Stimulated activated CD8-positive, alpha-beta memory T cell treated with anti-CD3 and anti-CD28 coated beads, Interleukin-4, amount 100 ng/mL, for 24 hours (primary cell): ENCODE measurements at regions not wholly inside any gene's neighbourhood (a gene's known extent, or its start where the extent isn't known, plus 50 kb on each side); places are given as distances from the start of the nearest gene placed in this dataset.
"Not testable (repeated sequence)": the region's sequence is repeated elsewhere in the genome, so short reads cannot be mapped to it uniquely, and the experiment has no call there.

ENCODE experiments used
- DNase-seq: peaks from one replicate; pipeline ENCODE4 v3.0.0-alpha.2; 2020; ENCODE audit warnings: low read depth

DNA sequence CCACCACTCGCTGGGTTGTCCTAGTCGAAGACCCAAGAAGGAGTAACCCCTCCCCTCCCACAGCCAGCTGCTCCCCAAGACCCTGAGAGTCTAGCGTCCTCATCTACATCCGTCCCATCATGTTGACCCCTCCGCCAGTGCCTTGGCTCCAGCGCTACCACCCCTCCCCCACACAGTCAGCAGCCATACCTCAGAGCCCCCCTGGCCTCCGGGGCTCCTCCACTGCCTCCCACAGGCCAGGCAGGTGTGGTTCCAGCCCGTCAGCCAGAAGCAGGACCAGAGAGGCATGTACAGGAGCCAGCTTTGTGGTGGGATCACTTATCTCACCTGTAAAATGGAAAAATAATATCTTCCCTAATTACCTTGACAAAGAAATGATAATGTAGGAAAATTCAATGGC, 51.5 kb upstream of the PHF21B start:
- no peak for DNase-seq

DNA sequence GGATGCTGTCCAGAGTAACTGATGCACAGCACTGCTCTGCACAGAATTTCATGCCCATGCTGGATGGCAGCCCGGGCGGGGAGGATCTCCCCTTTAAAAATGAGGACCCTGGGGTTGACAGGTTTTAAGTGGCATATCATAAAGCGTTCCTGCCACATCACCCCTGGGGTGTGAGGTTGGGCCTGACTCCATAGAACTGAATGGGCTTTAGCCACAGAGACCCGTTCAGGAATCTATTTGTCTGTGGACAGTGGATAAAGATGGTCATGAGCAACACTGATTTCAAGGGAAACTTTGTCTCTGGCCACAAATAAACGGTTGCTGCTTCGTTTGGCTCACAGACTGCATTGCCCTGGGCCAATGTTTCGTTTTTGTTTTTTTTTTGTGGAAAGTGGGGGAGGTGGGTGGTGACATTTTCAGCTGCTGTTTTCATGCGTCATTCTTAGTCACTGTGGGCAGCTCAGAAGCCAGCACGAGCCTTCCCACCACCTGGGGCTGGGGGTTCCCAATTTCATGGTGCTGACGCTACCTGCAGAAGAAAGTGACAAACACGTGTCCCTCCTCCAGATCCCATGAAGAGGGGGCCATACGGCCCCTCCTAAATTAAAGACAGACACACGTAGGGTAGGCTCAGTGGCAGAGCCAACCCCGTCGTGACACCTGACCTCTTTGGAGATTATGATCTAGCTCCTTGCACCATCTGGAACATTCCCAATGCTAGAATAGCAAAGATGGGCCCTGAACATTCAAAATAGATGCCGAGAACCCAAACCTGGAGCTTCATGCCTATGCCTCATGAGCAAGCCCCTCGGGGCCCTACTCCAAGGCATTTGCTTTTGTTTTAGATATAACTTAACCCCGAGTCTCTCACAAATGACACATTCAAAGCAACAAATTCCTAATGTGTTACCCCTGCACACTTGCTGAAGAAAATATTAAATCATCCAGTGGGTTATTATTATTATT, 54.8 kb upstream of the PHF21B start:
- DNase-seq: peak; percentile 38

DNA sequence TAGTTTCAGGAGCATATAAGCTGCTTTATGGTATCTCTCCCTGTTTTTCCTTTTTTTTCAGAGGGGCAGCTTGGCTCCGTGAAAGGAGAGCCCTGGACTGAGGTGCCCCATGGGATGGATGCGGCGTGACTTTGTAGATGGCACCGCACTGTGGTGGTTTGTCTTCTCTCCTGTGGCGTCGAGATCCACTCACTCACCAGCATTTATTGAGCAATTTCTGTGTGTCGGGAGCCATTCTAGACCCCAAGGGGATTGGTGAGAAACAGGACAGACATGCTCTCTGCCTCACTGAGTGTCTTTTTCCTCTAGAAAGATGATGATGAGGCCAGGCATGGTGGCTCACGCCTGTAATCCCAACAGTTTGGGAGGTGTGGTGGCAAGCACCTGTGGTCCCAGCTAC, 55.9 kb upstream of the PHF21B start:
- DNase-seq: no peak

DNA sequence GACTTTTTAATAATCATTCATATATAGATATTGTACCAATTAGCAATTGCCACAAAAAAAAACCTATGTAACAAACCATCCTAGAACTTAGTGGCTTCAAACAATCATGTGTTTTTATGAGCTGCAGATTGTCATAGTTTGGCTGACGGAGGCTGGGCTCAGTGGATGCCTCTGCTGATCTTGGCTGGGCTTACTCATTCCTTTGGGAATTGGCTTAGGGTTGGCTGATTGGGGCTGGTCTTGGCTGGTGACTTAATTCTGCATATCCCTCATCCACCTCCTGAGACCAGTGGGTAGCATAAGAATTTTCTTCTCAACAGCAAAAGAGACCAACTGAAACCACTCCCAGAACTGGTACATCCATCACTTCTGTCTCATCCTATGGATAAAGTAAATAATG, 57.9 kb upstream of the PHF21B start:
- DNase-seq: no peak

DNA sequence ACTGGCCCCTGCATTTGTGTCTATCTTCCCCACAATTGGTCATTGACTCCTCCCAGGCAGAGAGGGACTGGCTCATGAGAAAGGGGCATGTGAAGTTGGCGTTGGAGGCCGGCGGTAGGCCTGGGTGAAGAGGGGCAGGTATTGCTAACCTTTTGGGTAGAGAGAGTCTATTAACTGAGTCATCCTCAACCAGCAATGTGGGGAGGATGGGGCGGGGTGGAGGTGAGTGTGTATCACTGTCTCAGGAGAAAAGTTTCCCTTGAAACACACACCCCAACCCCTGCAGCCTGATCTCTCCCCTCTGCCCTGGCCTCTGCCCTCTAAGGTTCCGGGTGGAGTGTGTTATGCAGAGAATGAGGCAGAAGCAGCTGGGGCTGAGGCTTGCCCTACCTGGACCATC, 60.1 kb upstream of the PHF21B start:
- DNase-seq: peak; percentile 11

DNA sequence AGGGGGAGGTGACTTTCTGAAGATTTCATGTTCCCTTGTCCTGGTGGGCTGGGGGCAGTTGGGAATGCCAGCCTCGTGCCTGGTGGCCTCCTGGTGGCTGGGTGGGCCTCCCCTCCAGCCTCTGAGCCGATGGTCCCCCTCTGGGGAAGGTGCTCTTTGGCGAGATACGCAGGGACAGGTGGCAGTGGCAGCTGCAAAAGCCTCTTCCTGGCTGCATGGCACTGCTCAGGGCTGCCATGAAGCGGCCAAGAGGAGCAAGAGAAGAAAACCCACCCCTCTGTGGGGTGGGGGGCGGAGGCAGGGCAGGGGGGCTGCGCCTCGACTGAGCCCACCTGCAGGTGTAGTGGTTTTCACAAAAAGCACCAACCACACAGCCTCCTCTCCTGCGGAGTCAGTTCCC, 61.8 kb upstream of the PHF21B start:
- no peak for DNase-seq

DNA sequence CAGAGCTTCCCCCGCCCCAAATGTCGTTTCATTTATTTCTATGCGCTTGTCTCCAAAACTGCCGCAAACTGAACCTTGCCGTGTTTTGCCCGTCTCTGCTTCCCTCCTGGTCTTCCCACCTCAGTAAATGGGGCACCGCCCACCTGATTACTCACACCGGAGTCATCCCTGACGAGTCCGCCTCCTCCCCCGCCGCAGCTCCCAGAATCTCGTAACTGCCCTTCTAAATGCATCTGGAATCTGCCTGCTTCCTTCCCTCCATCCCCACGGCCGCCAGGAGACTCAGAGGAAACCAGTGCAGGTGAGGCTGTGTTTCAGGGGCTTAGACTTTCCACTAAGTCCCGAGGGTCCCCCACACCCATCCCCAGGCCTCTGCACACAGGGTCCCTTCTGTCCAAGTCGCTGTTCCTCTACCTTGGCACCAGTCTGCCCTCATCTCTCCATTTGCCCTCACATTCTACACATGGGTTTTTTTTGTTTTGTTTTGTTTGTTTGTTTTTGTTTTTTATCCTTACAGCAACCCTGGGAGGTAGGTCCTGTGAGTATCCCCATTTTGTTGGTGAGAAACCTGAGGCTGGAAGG, 62.6 kb upstream of the PHF21B start:
- DNase-seq: no peak

DNA sequence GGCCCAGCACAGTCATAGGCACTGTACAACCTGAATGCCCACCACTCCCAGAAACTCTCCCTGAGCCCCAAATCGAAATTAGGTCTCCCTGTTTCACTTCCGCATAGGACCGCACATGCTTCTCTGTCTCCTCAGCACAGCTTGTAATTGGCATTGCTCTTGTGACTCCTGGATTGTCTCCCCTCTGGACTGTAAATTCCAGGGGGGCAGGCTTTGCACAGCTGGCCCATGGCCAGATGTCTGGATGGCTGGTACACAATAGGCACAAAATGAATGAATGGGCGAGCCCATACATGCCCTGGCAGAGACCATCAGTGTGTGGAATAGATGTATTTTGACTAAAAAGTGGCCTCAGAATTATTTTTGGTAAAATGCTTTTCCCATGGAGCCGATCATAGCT, 63.3 kb upstream of the PHF21B start:
- no peak for DNase-seq

DNA sequence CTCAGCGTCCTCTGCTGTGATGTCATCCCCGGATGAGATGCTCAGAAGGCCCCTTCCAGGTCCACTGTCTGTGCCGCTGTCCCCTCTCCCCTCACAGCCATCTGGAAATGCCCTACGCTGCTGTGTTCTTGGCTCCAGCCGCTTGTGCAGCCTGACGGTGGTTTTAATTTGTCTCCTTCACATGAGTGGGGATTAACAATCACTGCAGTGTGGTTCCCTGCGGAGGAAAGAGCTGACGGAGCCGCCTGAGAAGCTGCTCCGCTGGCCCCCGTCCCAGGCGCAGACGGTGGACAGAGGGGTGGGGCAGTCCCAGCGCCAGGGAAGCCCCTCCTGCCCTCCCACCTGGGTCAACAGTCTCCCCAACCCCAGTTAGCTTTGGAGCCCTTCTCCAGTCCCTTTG, 67.5 kb upstream of the PHF21B start:
- no peak for DNase-seq

DNA sequence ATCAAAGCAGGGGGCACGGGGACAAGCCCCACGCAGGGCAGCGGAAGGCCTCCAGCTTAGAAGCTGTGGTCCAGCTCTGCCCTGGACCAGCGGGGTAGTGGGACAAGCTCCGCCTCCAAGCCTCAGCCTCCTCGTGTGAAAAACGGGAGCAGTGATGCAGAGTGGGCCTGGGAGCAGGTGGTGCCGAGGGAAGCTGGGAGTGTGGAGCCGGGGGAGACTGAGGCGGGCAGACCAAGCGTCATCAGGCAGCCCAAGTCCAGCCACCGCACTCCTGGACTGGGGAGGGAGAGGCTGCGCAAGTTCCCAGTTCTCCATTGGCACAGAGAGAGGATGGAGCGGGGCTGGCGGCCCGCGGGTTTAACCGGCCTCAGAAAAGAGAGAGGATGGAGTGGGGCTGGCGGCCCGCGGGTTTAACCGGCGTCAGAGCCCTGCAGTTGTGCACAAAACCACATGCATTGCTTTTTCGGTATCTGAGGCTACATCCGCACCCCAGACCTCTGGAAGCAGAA, 68.1 kb upstream of the PHF21B start:
- DNase-seq: no peak

DNA sequence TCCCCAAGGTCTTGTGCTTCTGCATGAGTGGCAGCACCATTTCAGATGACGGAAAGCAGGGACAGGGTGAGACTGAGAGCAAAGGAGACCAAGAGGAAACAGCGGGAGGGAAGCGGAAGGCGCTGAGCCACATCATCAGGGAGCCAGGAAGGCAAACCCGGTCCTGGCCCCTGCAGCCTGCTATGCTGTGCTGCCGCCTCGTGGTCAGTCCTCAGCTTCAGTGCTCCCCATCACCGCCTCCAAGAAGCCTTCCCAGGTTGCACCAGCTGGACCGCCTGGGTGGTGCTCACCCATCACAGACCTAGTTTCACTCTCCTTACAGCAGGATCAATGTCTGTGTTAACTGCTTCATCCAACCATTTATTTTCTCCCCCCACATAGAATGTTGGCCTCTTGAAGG, 73.0 kb upstream of the PHF21B start:
- no peak for DNase-seq

DNA sequence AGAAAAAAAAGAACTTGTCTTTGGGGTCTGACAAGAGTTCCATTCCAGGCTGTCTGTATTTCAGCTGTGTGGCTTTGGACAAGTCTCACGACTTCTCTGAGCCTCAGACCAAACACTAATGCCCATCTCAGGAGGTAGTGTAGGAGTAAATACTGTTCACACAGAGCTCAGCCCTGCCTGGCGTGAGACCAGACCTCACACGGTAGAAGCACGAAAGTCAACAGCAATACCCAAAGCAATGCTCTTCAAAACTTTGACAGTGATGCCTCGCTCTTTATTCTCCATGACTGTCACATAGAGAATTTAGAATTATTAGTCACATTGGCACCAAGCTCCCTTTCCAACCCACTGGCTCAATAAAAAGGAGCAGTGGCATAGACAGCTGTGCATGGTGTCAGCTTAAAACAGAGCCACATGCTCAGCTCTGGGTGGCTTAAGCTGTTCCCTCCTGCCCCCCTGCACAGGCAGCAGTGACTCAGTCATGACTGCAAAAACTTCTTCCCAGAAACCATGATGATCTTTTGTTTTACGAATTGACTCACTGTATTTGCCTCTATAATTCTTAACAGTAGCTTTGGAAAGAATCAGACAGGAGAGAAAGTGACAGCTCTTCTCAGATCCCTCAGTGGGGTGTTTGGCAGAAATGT, 74.0 kb upstream of the PHF21B start:
- no peak for DNase-seq

DNA sequence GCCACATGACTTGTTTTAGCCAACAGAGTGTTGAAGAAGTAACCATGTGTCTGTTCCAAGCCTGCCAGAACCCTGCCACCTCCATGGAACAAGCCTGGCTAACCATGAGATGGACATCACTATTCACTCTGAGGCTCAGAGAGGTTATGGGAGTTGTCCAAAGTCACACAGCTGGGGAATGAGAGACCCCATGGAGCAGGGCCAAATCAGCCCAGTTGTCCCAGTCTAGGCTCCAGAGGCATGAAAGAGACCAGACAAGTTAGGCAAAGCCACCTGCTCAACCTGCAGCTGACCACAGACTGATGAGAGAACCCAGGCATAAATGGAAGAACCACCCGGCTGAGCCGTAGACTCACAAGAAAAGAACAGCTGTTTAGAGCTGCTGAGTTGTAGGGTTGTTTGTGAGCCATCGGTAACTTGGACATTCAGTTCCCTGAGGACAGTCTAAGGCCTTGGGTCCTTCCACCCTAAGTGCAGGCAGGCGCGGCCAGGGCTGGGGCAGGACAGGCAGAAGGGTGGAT, 74.7 kb upstream of the PHF21B start:
- DNase-seq: no peak

DNA sequence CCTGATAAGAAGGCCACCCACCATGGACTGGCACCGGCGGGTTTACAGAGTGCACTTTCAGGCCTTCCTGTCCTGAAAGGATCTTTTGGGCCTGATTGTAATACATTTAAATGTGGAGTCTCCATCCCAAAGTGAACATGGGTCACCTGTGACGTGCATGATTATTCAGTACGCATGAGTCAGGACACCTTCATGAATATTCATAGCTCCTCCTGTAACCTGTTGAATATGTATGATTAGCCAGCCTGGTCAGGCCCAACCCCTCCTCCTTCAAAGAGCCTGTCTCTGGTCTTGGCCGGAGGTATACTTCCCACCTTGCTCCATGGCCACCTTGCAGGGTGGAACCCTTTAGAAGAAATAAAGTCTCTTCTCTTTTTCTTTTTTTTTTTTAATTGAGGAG, 75.9 kb upstream of the NUP50 start:
- DNase-seq: no peak

DNA sequence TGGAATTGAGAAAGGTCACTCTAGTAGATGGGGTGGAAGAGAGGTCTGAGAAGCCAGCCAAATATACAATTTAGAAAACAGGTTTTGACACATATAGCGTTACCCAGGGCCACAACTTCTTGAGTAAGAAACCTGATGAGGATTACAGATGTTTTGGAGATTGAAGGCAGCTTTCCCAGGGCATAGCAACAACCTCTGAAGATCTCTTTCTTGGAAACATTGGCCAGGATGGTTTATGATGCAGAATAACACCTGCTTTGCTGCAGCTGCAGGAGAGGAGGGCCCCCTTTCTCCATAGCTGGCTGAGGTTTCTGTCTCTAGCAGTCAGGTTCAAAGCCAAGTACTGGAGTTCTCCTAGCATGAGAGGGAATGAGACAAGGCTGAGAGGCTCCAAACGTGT, 75.1 kb upstream of the NUP50 start:
- no peak for DNase-seq

DNA sequence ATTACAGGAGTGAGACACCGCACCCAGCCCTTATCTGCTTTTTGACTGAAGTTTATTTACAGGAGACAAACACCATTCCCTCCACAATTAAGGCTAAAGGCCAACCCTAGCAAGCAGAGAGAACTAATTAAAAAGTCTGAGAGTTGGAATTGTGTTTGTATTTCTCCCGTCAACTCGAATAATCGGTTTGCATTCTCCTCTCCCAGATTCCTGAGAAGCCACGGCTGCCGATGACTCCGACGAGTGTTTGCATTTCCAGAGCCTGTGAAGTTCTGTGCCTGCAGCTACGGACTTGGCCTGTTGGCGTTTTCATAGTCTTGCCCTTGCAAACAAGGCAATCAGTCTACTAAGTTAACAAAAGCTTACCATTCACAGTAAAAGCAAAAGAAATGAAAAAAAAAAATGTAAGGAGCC, 73.2 kb upstream of the NUP50 start:
- no peak for DNase-seq

DNA sequence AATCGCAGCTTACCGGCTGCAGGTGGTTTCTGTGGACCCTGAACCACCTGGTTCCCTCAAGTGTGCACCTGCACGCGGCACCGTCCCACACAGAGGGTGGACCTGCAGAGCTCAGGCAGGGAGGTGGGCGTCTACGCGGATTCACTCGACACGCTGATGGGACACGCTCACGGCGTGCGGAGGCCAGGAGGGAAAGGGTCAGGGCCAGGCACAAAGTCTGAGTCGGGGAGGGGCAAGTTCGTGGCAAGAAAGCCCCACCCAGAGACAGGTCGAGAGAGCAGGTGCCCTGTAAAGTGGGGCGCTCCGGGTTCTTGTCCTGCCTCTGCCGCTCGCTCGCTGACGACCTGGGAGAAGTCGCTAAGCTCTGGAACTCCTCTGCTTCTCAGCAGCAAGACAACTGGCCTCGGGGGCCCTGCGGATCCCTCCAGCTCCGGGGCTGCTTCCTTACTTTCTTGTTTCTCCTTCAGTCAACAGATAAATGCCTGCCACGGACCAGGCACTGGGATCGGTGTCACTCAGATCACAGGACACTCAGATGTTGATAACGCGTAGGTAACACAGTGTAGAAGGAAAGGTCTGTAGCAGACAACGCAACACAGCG, 72.4 kb upstream of the NUP50 start:
- no peak for DNase-seq

DNA sequence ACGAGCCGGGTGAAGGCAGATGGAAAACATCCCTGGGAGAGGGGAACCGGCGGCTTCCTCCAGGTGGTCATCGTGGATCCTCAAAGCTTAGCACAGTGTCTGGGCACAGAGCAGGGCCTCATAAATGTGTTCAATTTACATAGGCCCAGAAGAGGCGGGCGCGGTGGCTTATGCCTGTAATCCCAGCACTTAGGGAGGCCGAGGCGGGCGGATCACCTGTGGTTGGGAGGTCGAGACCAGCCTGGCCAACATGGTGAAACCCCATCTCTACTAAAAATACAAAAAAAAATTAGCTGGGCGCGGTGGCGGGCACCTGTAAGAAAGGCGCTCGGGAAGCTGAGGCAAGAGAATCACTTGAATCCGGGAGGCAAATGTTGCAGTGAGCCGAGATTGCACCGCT, 71.8 kb upstream of the NUP50 start:
- not testable (repeated sequence) for DNase-seq

DNA sequence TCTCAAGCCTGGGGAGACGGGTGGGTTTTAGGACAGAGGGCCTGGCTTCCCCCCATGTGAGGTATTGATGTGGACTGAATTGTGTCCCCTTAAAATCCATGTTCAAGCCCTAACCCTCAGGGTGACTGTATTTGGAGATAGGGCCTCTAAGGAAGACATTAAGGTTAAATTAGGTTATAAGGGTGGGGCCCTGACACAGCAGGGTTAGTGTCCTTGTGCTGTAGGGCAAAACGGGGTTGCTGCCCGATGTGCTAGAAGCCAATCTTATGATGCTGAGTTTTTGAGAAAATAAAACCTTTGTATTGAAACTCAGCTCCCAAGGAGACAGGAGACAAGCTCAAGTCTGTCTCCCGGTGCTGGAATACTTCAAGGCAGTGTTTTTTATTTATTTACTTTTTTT, 71.1 kb upstream of the NUP50 start:
- no peak for DNase-seq

DNA sequence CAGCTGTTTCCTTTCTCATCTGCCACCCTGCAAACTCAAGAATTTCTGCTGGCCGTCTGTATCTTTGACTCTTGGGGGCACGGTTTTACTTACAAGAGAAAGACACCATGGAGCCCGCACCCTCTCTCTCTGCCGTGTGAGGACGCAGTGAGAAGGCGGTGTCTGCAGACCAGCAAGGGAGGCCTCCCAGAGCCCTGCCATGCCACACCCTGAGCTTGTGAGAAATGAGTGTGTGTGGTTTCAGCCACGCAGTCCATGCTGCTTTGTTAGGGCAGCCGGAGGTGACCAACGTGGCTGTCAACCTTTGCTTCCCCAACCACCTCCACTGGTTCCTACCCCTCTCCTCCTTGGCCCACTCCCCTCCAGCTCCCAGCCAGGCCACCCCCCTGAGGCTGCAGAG, 70.1 kb upstream of the NUP50 start:
- DNase-seq: no peak

DNA sequence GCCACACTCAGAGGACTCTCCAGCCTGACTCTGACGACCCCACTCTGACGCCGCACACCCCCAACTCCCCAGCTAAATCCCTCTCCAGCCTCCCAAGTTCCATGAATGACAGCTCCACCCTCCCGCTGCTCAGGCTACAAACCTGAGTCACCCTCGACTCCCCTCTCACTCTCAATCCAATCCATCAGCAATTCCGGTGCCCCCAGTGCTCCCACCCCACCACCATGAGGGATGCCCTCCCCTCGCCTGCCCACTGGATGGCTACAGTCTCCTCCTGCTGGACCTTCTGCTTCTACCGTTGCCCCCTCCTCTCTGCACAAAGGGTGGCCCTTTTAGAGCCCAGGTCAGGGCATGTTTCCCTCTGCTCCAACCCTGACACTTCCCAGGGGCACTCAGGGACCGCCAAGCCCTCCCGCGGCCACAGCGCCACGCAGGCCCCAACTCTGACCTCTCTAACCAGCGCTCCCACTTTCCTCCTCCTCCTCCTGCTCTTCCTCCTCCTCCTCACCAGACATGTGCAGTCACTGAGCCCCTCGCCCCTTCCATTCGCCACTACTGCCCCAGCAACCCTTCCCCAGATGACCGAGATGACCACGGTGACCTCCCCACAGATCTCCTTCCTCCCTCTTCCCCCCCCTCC, 69.5 kb upstream of the NUP50 start:
- DNase-seq: no peak

DNA sequence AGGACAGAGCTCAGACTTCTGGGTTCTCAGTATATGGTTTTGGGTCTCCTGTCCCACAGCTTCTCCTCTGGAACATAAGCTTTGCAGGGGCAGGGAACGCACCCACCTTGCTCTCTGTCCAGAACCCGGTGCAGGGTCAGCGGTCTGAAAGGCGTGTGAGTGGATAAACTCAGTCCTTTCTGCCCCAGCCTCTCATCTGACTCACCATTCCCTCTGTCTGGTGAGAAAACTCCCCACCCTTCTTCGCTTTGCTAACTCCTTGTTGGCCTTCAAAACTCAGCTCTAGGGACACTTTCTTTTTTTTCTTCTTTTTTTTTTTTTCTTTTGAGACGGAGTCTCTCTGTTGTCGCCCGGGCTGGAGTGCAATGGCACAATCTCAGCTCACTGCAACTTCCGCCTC, 68.9 kb upstream of the NUP50 start:
- no peak for DNase-seq
